ENCODE measurements at regions not wholly inside any gene's neighbourhood (a gene's known extent, or its start where the extent isn't known, plus 50 kb on each side); places are given as distances from the start of the nearest gene placed in this dataset.

DNA sequence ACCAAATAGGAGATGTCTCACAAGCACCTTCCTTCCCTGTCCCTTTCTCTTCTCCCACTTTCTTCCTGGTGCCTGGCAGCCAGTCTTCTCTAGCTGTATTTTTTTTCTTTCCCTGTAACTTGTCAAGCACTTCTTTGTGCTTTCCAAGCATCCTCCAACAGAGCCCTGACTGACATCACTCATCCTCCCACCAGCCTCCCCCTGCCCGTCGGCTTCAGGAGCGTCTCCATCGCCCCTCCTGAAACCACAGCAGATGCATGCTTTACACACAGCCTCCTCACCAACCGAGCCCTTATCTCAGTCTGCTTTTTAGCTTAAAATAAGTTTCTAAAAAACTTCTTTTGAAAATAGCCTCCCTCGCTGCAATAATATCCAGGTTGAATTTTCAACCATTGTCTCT, 268.7 kb upstream of the CDH5 start:
- H3K4me3 Mint-ChIP-seq (ENCODE audit: unreplicated experiment), result no peak overlapping the region
- no peaks in the 10 kb centered on the region for H3K9me3 Mint-ChIP-seq (ENCODE audit: low read depth)
- no peak overlapping the region for H3K27ac Mint-ChIP-seq (ENCODE audit: unreplicated experiment)
- peaks cover 8% of the 10 kb centered on the region for H3K4me1 Mint-ChIP-seq (ENCODE audit: low read depth)
- no peaks in the 10 kb centered on the region for H3K36me3 Mint-ChIP-seq (ENCODE audit: low read depth)
- no peak for TF ChIP-seq CTCF (IDR thresholded peaks at IDR 0.05)
- no peaks in the 10 kb centered on the region for H3K27me3 Mint-ChIP-seq (ENCODE audit: low read depth)
- no peak for DNase-seq (ENCODE audit: low spot score)

DNA sequence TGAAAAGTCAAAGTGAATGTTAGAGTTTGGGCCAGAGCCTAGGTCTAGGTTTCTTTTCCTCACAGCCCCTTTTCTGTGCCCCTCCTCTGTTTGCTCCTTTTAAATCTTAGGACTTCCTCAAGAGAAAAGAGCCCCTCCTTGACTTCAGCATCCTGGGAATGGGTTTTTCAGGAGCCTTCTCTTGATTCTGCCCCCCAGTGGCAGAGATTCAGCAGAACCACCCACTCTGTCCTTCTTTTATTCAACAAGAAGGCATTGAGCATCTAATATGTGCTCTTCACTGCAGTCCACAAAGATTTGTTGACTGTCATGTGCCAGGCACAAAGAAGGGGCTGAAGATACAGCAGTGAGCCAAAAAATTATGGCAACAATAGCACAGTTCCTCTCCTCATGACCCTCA, 270.8 kb upstream of the CDH5 start:
- no peaks in the 10 kb centered on the region for H3K9me3 Mint-ChIP-seq (ENCODE audit: low read depth)
- no peak overlapping the region for H3K4me3 Mint-ChIP-seq (ENCODE audit: unreplicated experiment)
- H3K4me1 Mint-ChIP-seq (ENCODE audit: low read depth), result peaks cover 4% of the 10 kb centered on the region
- TF ChIP-seq CTCF (IDR thresholded peaks at IDR 0.05), result peak; percentile 43
- no peaks in the 10 kb centered on the region for H3K36me3 Mint-ChIP-seq (ENCODE audit: low read depth)
- no peak overlapping the region for H3K27ac Mint-ChIP-seq (ENCODE audit: unreplicated experiment)
- no peaks in the 10 kb centered on the region for H3K27me3 Mint-ChIP-seq (ENCODE audit: low read depth)
- no peak for DNase-seq (ENCODE audit: low spot score)

DNA sequence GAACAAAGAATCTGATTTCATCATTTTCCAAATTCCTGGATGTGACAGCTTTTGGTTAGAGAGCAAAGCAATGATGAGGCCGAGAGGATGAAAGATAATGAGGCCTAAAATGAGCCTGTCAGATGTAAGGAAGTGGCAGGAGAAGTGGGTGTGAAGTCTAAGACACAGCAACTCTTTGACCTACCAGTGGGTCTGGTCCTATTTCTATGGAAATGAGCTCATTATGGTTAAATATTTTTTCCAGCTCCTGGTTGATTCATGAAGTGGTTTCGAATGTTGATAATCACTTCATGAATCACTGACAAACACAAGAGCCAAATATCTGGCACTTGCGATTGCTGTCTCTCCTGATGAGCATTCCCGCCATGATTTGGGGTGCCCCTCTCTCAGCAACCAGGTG, 273.3 kb upstream of the CDH5 start:
- TF ChIP-seq CTCF (IDR thresholded peaks at IDR 0.05), result no peak
- no peak overlapping the region for H3K27ac Mint-ChIP-seq (ENCODE audit: unreplicated experiment)
- no peaks in the 10 kb centered on the region for H3K9me3 Mint-ChIP-seq (ENCODE audit: low read depth)
- no peak overlapping the region for H3K4me3 Mint-ChIP-seq (ENCODE audit: unreplicated experiment)
- H3K4me1 Mint-ChIP-seq (ENCODE audit: low read depth), result peaks cover 4% of the 10 kb centered on the region
- no peaks in the 10 kb centered on the region for H3K27me3 Mint-ChIP-seq (ENCODE audit: low read depth)
- DNase-seq (ENCODE audit: low spot score), result no peak
- H3K36me3 Mint-ChIP-seq (ENCODE audit: low read depth), result no peaks in the 10 kb centered on the region

GRCh38 chr16:66091471-66091891, 275.0 kb upstream of the CDH5 start:
- no peak for DNase-seq (ENCODE audit: low spot score)
- H3K27ac Mint-ChIP-seq (ENCODE audit: unreplicated experiment), result no peak overlapping the region
- no peaks in the 10 kb centered on the region for H3K36me3 Mint-ChIP-seq (ENCODE audit: low read depth)
- no peaks in the 10 kb centered on the region for H3K27me3 Mint-ChIP-seq (ENCODE audit: low read depth)
- no peaks in the 10 kb centered on the region for H3K4me1 Mint-ChIP-seq (ENCODE audit: low read depth)
- H3K9me3 Mint-ChIP-seq (ENCODE audit: low read depth), result no peaks in the 10 kb centered on the region
- TF ChIP-seq CTCF (IDR thresholded peaks at IDR 0.05), result no peak
- H3K4me3 Mint-ChIP-seq (ENCODE audit: unreplicated experiment), result no peak overlapping the region

DNA sequence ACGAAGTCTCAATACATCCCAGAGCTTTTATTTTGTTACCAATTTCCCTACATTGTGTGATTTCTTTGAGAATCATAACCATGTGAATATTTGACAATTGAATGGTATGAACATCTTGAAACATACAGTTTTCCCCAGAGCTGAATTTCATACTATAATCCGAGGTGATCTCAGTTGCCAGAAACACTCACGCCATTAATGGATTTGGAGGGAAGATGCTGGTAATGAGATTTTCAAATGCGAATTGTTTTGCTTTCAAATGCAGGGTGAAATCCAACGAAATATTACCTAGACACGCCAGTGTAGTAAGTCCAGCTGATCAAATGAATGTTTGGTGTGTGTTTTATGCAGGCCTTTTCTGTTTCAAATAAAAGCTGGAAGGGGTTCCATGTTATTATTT, 277.8 kb upstream of the CDH5 start:
- Mint-ChIP-seq H3K9me3 (ENCODE audit: low read depth) (no peaks in the 10 kb centered on the region), H3K27ac (ENCODE audit: unreplicated experiment) (no peak overlapping the region), H3K36me3 (ENCODE audit: low read depth) (no peaks in the 10 kb centered on the region), H3K27me3 (ENCODE audit: low read depth) (no peaks in the 10 kb centered on the region), H3K4me1 (ENCODE audit: low read depth) (no peaks in the 10 kb centered on the region), H3K4me3 (ENCODE audit: unreplicated experiment) (no peak overlapping the region)
- TF ChIP-seq CTCF (IDR thresholded peaks at IDR 0.05), result no peak
- no peak for DNase-seq (ENCODE audit: low spot score)
